Calu3 (cell line): ENCODE measurements at regions not wholly inside any gene's neighbourhood (a gene's known extent, or its start where the extent isn't known, plus 50 kb on each side); places are given as distances from the start of the nearest gene placed in this dataset.

Experiments
- BruUV-seq: library from RNA; stranded (reverse); fragments of 400-500 nt; replicated peaks from 2 replicates; lab custom pipeline; 2021; lab: Mats Ljungman, UMichigan
- CTCF ChIA-PET: fragments of 300-600 bp; sonication (Branson Sonifier 250); formaldehyde crosslinking; loops from one replicate; lab custom pipeline; 2022; ENCODE audit warnings: antibody characterized with exemption; lab: Charles Lee
- DNase-seq: peaks from one replicate; pipeline ENCODE4 v3.0.0; 2022
- H3K27ac Mint-ChIP-seq: one replicate; pipeline ENCODE4 v1.8.0; 2022; ENCODE audit warnings: mixed read lengths; ENCODE audit not compliant: unreplicated experiment
- H3K27me3 Mint-ChIP-seq: one replicate; pipeline ENCODE4 v1.8.0; 2022; ENCODE audit warnings: mixed read lengths; ENCODE audit not compliant: unreplicated experiment
- H3K36me3 Mint-ChIP-seq: one replicate; pipeline ENCODE4 v1.8.0; 2022; ENCODE audit warnings: mild to moderate bottlenecking, moderate library complexity, mixed read lengths; ENCODE audit not compliant: insufficient read depth, unreplicated experiment
- H3K4me1 Mint-ChIP-seq: one replicate; pipeline ENCODE4 v1.8.0; 2022; ENCODE audit warnings: mild to moderate bottlenecking, low read depth, mixed read lengths; ENCODE audit not compliant: unreplicated experiment
- H3K4me3 Mint-ChIP-seq: one replicate; pipeline ENCODE4 v1.8.0; 2022; ENCODE audit warnings: mild to moderate bottlenecking, low read depth, moderate library complexity, mixed read lengths; ENCODE audit not compliant: unreplicated experiment
- H3K9me3 Mint-ChIP-seq: one replicate; pipeline ENCODE4 v1.8.0; 2022; ENCODE audit warnings: low read depth, mixed read lengths; ENCODE audit not compliant: unreplicated experiment
- intact Hi-C: fragments of 100-400 bp; cut with micrococcal nuclease; formaldehyde crosslinking; loops from one replicate; pipeline ENCODE4 v1.10.0; 2022; ENCODE audit not compliant: unreplicated experiment
- TF ChIP-seq, protein P1 (sequence below): fragments of 200-600 bp; IDR thresholded peaks from one replicate; pipeline ENCODE4 v1.8.0; 2022; ENCODE audit warnings: antibody characterized with exemption; ENCODE audit not compliant: unreplicated experiment

DNA sequence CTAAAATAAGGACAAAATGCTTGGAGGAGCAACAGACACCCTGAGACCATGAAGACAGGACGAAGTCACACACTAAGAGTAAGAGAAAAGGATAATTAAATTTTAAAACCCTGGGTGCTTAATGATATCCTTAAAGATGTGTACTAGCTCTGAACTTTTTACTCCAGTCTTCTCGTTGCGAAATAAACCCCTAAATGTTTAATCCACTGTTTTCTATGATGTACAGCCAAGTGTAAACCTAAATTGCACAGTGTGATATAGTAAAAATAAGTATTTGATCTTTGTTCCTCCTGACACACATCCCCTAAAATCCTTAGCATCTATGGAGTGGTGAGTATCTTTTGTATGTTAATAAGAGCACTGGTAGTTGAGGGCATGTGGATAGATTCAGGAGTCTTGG is 157.5 kb upstream of the PKDCC start:
- TF ChIP-seq, protein P1, sequence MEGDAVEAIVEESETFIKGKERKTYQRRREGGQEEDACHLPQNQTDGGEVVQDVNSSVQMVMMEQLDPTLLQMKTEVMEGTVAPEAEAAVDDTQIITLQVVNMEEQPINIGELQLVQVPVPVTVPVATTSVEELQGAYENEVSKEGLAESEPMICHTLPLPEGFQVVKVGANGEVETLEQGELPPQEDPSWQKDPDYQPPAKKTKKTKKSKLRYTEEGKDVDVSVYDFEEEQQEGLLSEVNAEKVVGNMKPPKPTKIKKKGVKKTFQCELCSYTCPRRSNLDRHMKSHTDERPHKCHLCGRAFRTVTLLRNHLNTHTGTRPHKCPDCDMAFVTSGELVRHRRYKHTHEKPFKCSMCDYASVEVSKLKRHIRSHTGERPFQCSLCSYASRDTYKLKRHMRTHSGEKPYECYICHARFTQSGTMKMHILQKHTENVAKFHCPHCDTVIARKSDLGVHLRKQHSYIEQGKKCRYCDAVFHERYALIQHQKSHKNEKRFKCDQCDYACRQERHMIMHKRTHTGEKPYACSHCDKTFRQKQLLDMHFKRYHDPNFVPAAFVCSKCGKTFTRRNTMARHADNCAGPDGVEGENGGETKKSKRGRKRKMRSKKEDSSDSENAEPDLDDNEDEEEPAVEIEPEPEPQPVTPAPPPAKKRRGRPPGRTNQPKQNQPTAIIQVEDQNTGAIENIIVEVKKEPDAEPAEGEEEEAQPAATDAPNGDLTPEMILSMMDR = no peak
- H3K27ac Mint-ChIP-seq = no peak overlapping the region
- no peak overlapping the region for H3K4me3 Mint-ChIP-seq
- intact Hi-C loops = no loop called here
- peaks cover 8% of the 10 kb centered on the region for H3K4me1 Mint-ChIP-seq
- no peak for DNase-seq
- CTCF ChIA-PET = no interaction called here
- H3K36me3 Mint-ChIP-seq = no peaks in the 10 kb centered on the region
- H3K27me3 Mint-ChIP-seq = no peaks in the 10 kb centered on the region
- no TSS peak for BruUV-seq
- peaks cover 5% of the 10 kb centered on the region for H3K9me3 Mint-ChIP-seq

DNA sequence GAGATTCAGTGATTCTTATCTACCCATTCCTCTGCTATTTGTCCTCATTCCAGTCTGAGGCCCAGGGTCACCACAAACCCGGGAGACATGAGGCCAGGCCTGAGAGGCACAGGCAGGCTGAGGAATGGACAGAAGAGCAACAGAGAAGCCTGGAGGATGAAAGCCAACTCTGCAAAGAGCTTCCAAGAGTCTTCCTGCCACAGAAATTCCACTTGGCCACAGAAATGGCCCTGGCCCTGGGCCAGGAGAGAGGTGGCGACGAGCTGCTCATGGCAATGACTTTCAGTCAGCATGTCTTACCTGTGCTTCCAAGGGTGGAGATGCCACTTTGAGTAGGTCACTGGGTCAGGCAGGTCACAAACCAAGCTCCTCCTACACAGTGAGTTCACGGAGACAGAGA is 155.3 kb upstream of the PKDCC start:
- no peak for DNase-seq
- Mint-ChIP-seq H3K27me3 (no peaks in the 10 kb centered on the region), H3K9me3 (peaks cover 5% of the 10 kb centered on the region), H3K36me3 (no peaks in the 10 kb centered on the region), H3K27ac (no peak overlapping the region), H3K4me3 (no peak overlapping the region), H3K4me1 (peaks cover 15% of the 10 kb centered on the region)
- intact Hi-C loops = no loop called here
- CTCF ChIA-PET = no interaction called here
- TF ChIP-seq, protein P1 = no peak
- no TSS peak for BruUV-seq

DNA sequence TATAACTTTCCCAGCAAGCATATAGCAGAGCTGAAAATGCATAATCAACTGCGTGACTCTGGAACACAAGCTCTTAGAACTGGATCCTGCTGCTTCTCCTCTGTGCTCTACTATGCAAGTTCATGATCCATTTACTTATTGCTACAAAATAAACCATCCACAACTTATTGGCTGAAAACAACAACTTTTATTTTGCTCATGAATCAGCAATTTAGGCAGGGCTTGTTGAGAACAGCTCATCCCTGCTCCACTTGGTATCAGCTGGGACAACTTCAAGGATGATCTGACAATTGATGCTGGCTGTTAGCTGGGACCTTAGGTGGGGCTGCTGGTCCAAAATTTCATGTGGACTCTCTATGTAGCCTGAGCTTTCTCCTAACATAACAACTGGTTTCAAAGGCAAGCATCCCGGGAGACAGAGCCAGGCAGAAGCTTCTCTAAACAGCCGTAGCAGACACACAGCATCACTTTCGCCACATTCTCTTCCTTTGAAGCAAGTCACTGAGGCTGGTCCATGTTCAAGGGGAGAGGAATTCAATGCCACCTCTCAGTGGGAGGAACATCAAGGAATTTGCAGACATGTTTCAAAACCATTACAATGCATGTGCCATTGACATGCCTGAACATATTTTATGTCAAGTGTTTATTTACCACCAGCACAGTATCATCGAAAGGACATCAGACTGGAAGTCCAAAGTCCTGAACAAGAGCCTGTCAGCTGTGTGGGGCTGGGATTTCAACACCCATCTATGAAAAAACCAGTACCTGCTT is 153.1 kb upstream of the PKDCC start:
- BruUV-seq = no TSS peak

DNA sequence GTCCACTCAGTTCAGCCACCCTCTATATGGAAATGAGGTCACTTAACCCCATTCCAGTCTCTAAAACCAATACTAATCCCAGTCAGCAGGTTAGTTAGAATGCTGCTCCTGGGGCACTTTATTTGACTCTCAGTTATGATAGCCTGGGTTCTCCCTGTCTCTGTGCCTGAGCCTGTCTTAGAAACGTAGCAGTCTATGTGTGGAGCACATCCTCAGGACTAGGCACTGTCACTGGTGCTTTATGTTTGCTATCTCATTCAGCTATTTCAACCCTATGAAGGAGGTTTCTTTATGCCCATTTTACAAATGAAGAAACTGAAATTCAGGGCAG is 152.5 kb upstream of the PKDCC start:
- no TSS peak for BruUV-seq
- H3K36me3 Mint-ChIP-seq = no peaks in the 10 kb centered on the region
- H3K27ac Mint-ChIP-seq = no peak overlapping the region
- peaks cover 15% of the 10 kb centered on the region for H3K4me1 Mint-ChIP-seq
- no peaks in the 10 kb centered on the region for H3K9me3 Mint-ChIP-seq
- no peak overlapping the region for H3K4me3 Mint-ChIP-seq
- no peak for DNase-seq
- CTCF ChIA-PET = interaction anchor here (1.3 kb wide), 1 partner anchor 7 kb away, joined by 4 read pairs; no protein-coding TSS in a partner anchor
- intact Hi-C loops = no loop called here
- H3K27me3 Mint-ChIP-seq = no peaks in the 10 kb centered on the region
- TF ChIP-seq, protein P1 = no peak

More for the DNA sequence above, 153.1 kb upstream of the PKDCC start:
- Mint-ChIP-seq H3K27ac (no peak overlapping the region), H3K36me3 (no peaks in the 10 kb centered on the region), H3K27me3 (no peaks in the 10 kb centered on the region), H3K4me3 (no peak overlapping the region), H3K4me1 (peaks cover 15% of the 10 kb centered on the region), H3K9me3 (no peaks in the 10 kb centered on the region)
- intact Hi-C loops = no loop called here
- CTCF ChIA-PET = no interaction called here
- no peak for DNase-seq
- TF ChIP-seq, protein P1 = no peak
